Psoas muscle (tissue), 7 donors: ENCODE measurements at regions not wholly inside any gene's neighbourhood (a gene's known extent, or its start where the extent isn't known, plus 50 kb on each side); places are given as distances from the start of the nearest gene placed in this dataset.

Experiments
- ATAC-seq, 4 donors: fragments of 200-7000 bp; cut with Tn5 transposase; one replicate each; pipeline ENCODE4 v1.9.1; 2020; ENCODE audit warnings: moderate library complexity in 3 of 4, mild to moderate bottlenecking in 2 of 4
- DNase-seq, 2 donors: peaks; one replicate each; pipeline ENCODE4 v3.0.0-alpha.2; 2020
- H3K27ac ChIP-seq: fragments of 200-600 bp; one replicate; pipeline ENCODE4 v1.8.0; 2022
- H3K27me3 ChIP-seq, 3 donors: fragments of 200-600 bp in 1 of 3; one replicate each; pipeline versions ENCODE4 v1.6.1 to v1.8.0; 2013 to 2022; ENCODE audit warnings: low read length in 2 of 3, mild to moderate bottlenecking in 2 of 3, moderate library complexity in 1 of 3; ENCODE audit not compliant: insufficient read depth in 3 of 3
- H3K36me3 ChIP-seq, 2 donors: fragments of 200-600 bp in 1 of 2; one replicate each; pipeline versions ENCODE4 v1.6.1 to v1.8.0; 2013 to 2022; ENCODE audit warnings: low read depth in 1 of 2, mild to moderate bottlenecking in 1 of 2, moderate library complexity in 1 of 2; ENCODE audit not compliant: insufficient read depth in 1 of 2
- H3K4me1 ChIP-seq: fragments of 200-600 bp; one replicate; pipeline ENCODE4 v1.8.0; 2022
- H3K4me3 ChIP-seq: fragments of 200-600 bp; one replicate; pipeline ENCODE4 v1.8.0; 2022; ENCODE audit warnings: mild to moderate bottlenecking
- H3K9me3 ChIP-seq: fragments of 200-600 bp; one replicate; pipeline ENCODE4 v1.8.0; 2022
- CTCF ChIP-seq: fragments of 200-600 bp; IDR thresholded peaks from one replicate; pipeline ENCODE4 v1.8.0; 2022; ENCODE audit warnings: antibody characterized with exemption
- WGBS, 3 donors: extraction: QIAGEN DNeasy Blood & Tissue Kit; methylation state at CpG; one replicate each; pipeline versions ENCODE4 v1.1.6 to v1.1.7; 2013; 5-methylcytosine and 5-hydroxymethylcytosine counted together
- intact Hi-C, 2 donors: fragments of 100-400 bp; cut with DNase I; formaldehyde crosslinking; loops; one replicate each; pipeline versions ENCODE4 v1.11.0 to v1.14.2; 2022
- donor health status: healthy with polysubstance abuse.
- donor health status: DM: no; HTN: no; CAD: no; lungs with moderate emphysema.
- donor health status: Bipolar disorder and iron deficiency.
- donor health status: healthy.
- donor health status: DM: yes; HTN: yes; CAD: no.
- donor health status: DM: no; HTN: no; CAD: no.
- donor health status: DM: yes; HTN: yes; CAD: no.

GRCh38 chr2:78315368-78315767 lies 710.1 kb upstream of the REG3G start:
- TF ChIP-seq CTCF, result no peak
- Histone ChIP-seq H3K4me3 (no peak overlapping the region), H3K4me1 (no peaks in the 10 kb centered on the region), H3K9me3 (no peaks in the 10 kb centered on the region), H3K27ac (no peak overlapping the region), H3K27me3 (no peaks in the 10 kb centered on the region), H3K36me3 (no peaks in the 10 kb centered on the region)
- DNase-seq (no peak), ATAC-seq (no peak)
- intact Hi-C loops, result no loop called here

- 66 to 82% (median 76%) methylated on average over 2 of the region's 2 CpGs for WGBS, 3 donors
- no peaks in the 10 kb centered on the region for H3K4me1 ChIP-seq
- TF ChIP-seq CTCF, result no peak
- no peaks in the 10 kb centered on the region for H3K9me3 ChIP-seq
- H3K36me3 ChIP-seq, result no peaks in the 10 kb centered on the region
- ATAC-seq (no peak), DNase-seq (no peak)
- no peak overlapping the region for H3K4me3 ChIP-seq
- intact Hi-C loops, result no loop called here
- no peaks in the 10 kb centered on the region for H3K27me3 ChIP-seq
- no peak overlapping the region for H3K27ac ChIP-seq
Measured at GRCh38 chr2:78318275-78318674, 707.2 kb upstream of the REG3G start.

- ATAC-seq (no peak), DNase-seq (no peak)
- Histone ChIP-seq H3K9me3 (no peaks in the 10 kb centered on the region), H3K27me3 (no peaks in the 10 kb centered on the region), H3K4me3 (no peak overlapping the region), H3K27ac (no peak overlapping the region), H3K36me3 (no peaks in the 10 kb centered on the region), H3K4me1 (no peaks in the 10 kb centered on the region)
- TF ChIP-seq CTCF, result no peak
- intact Hi-C loops, result no loop called here
Measured at GRCh38 chr2:78330193-78330592, 695.3 kb upstream of the REG3G start.

- DNase-seq, result no peak
- TF ChIP-seq CTCF, result peak; percentile 18
- 74 to 77% (median 75%) methylated on average over 3 of the region's 3 CpGs for WGBS, 3 donors
Measured at GRCh38 chr2:78351208-78351607, 674.3 kb upstream of the REG3G start.

GRCh38 chr2:78353168-78353567 lies 672.3 kb upstream of the REG3G start:
- H3K9me3 ChIP-seq, result no peaks in the 10 kb centered on the region
- H3K4me1 ChIP-seq, result no peaks in the 10 kb centered on the region
- no peaks in the 10 kb centered on the region for H3K27me3 ChIP-seq
- no peaks in the 10 kb centered on the region for H3K36me3 ChIP-seq
- ATAC-seq, result no peak
- no peak overlapping the region for H3K27ac ChIP-seq
- DNase-seq, result no peak
- intact Hi-C loops, result loop anchor here in 1 of 2 donors (10.0 kb wide), 1 partner anchor 622 kb away; no protein-coding TSS in a partner anchor
- no peak overlapping the region for H3K4me3 ChIP-seq
- WGBS, 3 donors, result 84 to 96% (median 94%) methylated on average over 1 of the region's 1 CpG
- no peak for TF ChIP-seq CTCF

More at GRCh38 chr2:78351208-78351607, 674.3 kb upstream of the REG3G start:
- Histone ChIP-seq H3K4me3 (no peak overlapping the region), H3K9me3 (no peaks in the 10 kb centered on the region), H3K4me1 (no peaks in the 10 kb centered on the region), H3K27me3 (no peaks in the 10 kb centered on the region), H3K36me3 (no peaks in the 10 kb centered on the region), H3K27ac (no peak overlapping the region)
- no peak for ATAC-seq
- intact Hi-C loops, result loop anchor here in 1 of 2 donors (10.0 kb wide), 1 partner anchor 624 kb away; no protein-coding TSS in a partner anchor
